ENCODE measurements at regions not wholly inside any gene's neighbourhood (a gene's known extent, or its start where the extent isn't known, plus 50 kb on each side); places are given as distances from the start of the nearest gene placed in this dataset.
"Not testable (repeated sequence)": the region's sequence is repeated elsewhere in the genome, so short reads cannot be mapped to it uniquely, and the experiment has no call there.

GRCh38 chr1:166304131-166304530 is 137.3 kb upstream of the FAM78B start:
- no peak overlapping the region for H3K27ac ChIP-seq
- DNase-seq (no peak), ATAC-seq (no peak)
- no peaks in the 10 kb centered on the region for H3K9me3 ChIP-seq
- H3K4me1 ChIP-seq: no peaks in the 10 kb centered on the region
- H3K36me3 ChIP-seq: no peaks in the 10 kb centered on the region
- no peak overlapping the region for H3K4me3 ChIP-seq
- no peak for TF ChIP-seq CTCF (IDR thresholded peaks at IDR 0.05)
- H3K27me3 ChIP-seq: no peaks in the 10 kb centered on the region
- intact Hi-C loops (cut with DNase I): no loop called here

- ATAC-seq: no peak
- Histone ChIP-seq H3K27me3 (no peaks in the 10 kb centered on the region), H3K4me1 (no peaks in the 10 kb centered on the region), H3K27ac (no peak overlapping the region), H3K9me3 (no peaks in the 10 kb centered on the region), H3K4me3 (no peak overlapping the region), H3K36me3 (no peaks in the 10 kb centered on the region)
- DNase-seq: no peak
- intact Hi-C loops (cut with DNase I): no loop called here
- TF ChIP-seq CTCF (IDR thresholded peaks at IDR 0.05): no peak
These were observed 138.6 kb upstream of the FAM78B start for GRCh38 chr1:166305371-166305770.

GRCh38 chr1:166307261-166308188 is 140.7 kb upstream of the FAM78B start:
- DNase-seq (no peak), ATAC-seq (no peak)
- Histone ChIP-seq H3K9me3 (no peaks in the 10 kb centered on the region), H3K4me1 (no peaks in the 10 kb centered on the region), H3K27me3 (no peaks in the 10 kb centered on the region), H3K4me3 (no peak overlapping the region), H3K36me3 (no peaks in the 10 kb centered on the region), H3K27ac (no peak overlapping the region)
- TF ChIP-seq CTCF (IDR thresholded peaks at IDR 0.05): no peak
- intact Hi-C loops (cut with DNase I): no loop called here

- H3K36me3 ChIP-seq; DNase-seq; H3K4me3 ChIP-seq; H3K4me1 ChIP-seq; H3K27me3 ChIP-seq; intact Hi-C loops (cut with DNase I); H3K27ac ChIP-seq; ATAC-seq: not testable (repeated sequence)
- H3K9me3 ChIP-seq: peaks cover 0 to 23% of the 10 kb centered on the region in 2 donors
These were observed 149.5 kb upstream of the FAM78B start for GRCh38 chr1:166316306-166316705.

- Histone ChIP-seq H3K4me1 (no peaks in the 10 kb centered on the region), H3K27ac (no peak overlapping the region), H3K4me3 (no peak overlapping the region), H3K36me3 (no peaks in the 10 kb centered on the region), H3K9me3 (peaks cover 0 to 3% of the 10 kb centered on the region in 2 donors), H3K27me3 (no peaks in the 10 kb centered on the region)
- no peak for TF ChIP-seq CTCF (IDR thresholded peaks at IDR 0.05)
- intact Hi-C loops (cut with DNase I): no loop called here
- DNase-seq (no peak), ATAC-seq (no peak)
These were observed 155.7 kb upstream of the FAM78B start for GRCh38 chr1:166322470-166322869.
